ENCODE measurements at regions not wholly inside any gene's neighbourhood (a gene's known extent, or its start where the extent isn't known, plus 50 kb on each side); places are given as distances from the start of the nearest gene placed in this dataset.

GRCh38 chr2:144832048-144832447, 312.1 kb upstream of the ZEB2 start:
- POLR2A ChIA-PET: no interaction called here
- TF ChIP-seq REPIN1 (tag by site-specific recombination; IDR thresholded peaks at IDR 0.05; ENCODE audit: low read depth) (no peak), ZNF350 (tag by site-specific recombination; IDR thresholded peaks at IDR 0.05) (no peak), ZFP41 (tag by site-specific recombination; IDR thresholded peaks at IDR 0.05; ENCODE audit: borderline replicate concordance) (no peak), SP7 (tag by site-specific recombination; IDR thresholded peaks at IDR 0.05) (no peak), ZNF48 (tag by site-specific recombination; IDR thresholded peaks at IDR 0.05) (no peak), ZBTB11 (tag by site-specific recombination; conservative IDR thresholded peaks at IDR 0.05; ENCODE audit: low read depth) (no peak), ZNF654 (tag by site-specific recombination; IDR thresholded peaks at IDR 0.05; ENCODE audit: low read depth) (no peak), ZNF23 (tag by site-specific recombination; IDR thresholded peaks at IDR 0.05; ENCODE audit: borderline replicate concordance) (no peak), ZNF837 (tag by site-specific recombination; IDR thresholded peaks at IDR 0.05) (no peak), MYNN (tag by site-specific recombination; IDR thresholded peaks at IDR 0.05; ENCODE audit: borderline replicate concordance) (no peak), YY2 (tag by site-specific recombination; IDR thresholded peaks at IDR 0.05) (no peak), ZNF449 (tag by site-specific recombination; IDR thresholded peaks at IDR 0.05) (no peak), FEZF1 (tag by site-specific recombination; IDR thresholded peaks at IDR 0.05) (no peak), ZNF311 (tag by site-specific recombination; IDR thresholded peaks at IDR 0.05; ENCODE audit: borderline replicate concordance) (no peak), ZSCAN30 (tag by site-specific recombination; IDR thresholded peaks at IDR 0.05) (no peak), ZNF398 (tag by site-specific recombination; IDR thresholded peaks at IDR 0.05) (no peak), BCL6B (tag by site-specific recombination; IDR thresholded peaks at IDR 0.05) (no peak)
- H3K4me3 ChIP-seq (ENCODE audit: low read depth, low read length): no peak overlapping the region
- no peaks in the 10 kb centered on the region for H3K9me3 ChIP-seq (ENCODE audit: control insufficient read depth, insufficient read depth, low read depth, low read length)
- H3K36me3 ChIP-seq (ENCODE audit: control insufficient read depth in 2 of 2, insufficient read depth in 1 of 2, low read length in 2 of 2): no peaks in the 10 kb centered on the region
- no peak overlapping the region for H3K27ac ChIP-seq (ENCODE audit: extremely low read depth, low read depth, low read length)
- peaks cover 15% of the 10 kb centered on the region for H3K4me1 ChIP-seq (ENCODE audit: control insufficient read depth, insufficient read depth, low read length)
- CTCF ChIA-PET: interaction anchor here (0.6 kb wide), 1 partner anchor 216 kb away, joined by 5 read pairs; no protein-coding TSS in a partner anchor

GRCh38 chr2:144830543-144830942, 310.6 kb upstream of the ZEB2 start:
- H3K36me3 ChIP-seq (ENCODE audit: control insufficient read depth in 2 of 2, insufficient read depth in 1 of 2, low read length in 2 of 2): no peaks in the 10 kb centered on the region
- no peak for TF ChIP-seq KLF16 (tag by site-specific recombination; IDR thresholded peaks at IDR 0.05)
- TF ChIP-seq ZNF19 (tag by site-specific recombination; IDR thresholded peaks at IDR 0.05; ENCODE audit: low read depth): no peak
- no peak for TF ChIP-seq ZSCAN5A (tag by site-specific recombination; IDR thresholded peaks at IDR 0.05)
- TF ChIP-seq PATZ1 (tag by site-specific recombination; IDR thresholded peaks at IDR 0.05): no peak
- no peak for TF ChIP-seq ZNF473 (tag by site-specific recombination; IDR thresholded peaks at IDR 0.05)
- no peak for TF ChIP-seq ZNF354C (tag by site-specific recombination; IDR thresholded peaks at IDR 0.05; ENCODE audit: borderline replicate concordance, low read depth)
- POLR2A ChIA-PET: no interaction called here
- no peak overlapping the region for H3K27ac ChIP-seq (ENCODE audit: extremely low read depth, low read depth, low read length)
- peaks cover 5% of the 10 kb centered on the region; the same call in 1 of the 2 replicates for H3K4me1 ChIP-seq (ENCODE audit: control insufficient read depth, insufficient read depth, low read length)
- H3K4me3 ChIP-seq (ENCODE audit: low read depth, low read length): no peak overlapping the region
- H3K9me3 ChIP-seq (ENCODE audit: control insufficient read depth, insufficient read depth, low read depth, low read length): no peaks in the 10 kb centered on the region
- CTCF ChIA-PET: no interaction called here

Measured in HEK293 (cell line).